MG63 (cell line): ENCODE measurements at regions not wholly inside any gene's neighbourhood (a gene's known extent, or its start where the extent isn't known, plus 50 kb on each side); places are given as distances from the start of the nearest gene placed in this dataset.
"Not testable (repeated sequence)": the region's sequence is repeated elsewhere in the genome, so short reads cannot be mapped to it uniquely, and the experiment has no call there.

Experiments
- DNase-seq: peaks from one replicate; pipeline ENCODE4 v3.0.0-alpha.2; 2020
- H3K27me3 ChIP-seq: fragments of 250-450 bp; sonication (Bioruptor Pico); 2 replicates; pipeline ENCODE4 v1.5.1; 2020; ENCODE audit warnings: mild to moderate bottlenecking, moderate library complexity
- H3K36me3 ChIP-seq: fragments of 250-450 bp; sonication (Bioruptor Pico); 2 replicates; pipeline ENCODE4 v1.5.1; 2020; ENCODE audit warnings: mild to moderate bottlenecking, moderate library complexity
- H3K4me3 ChIP-seq: fragments of 250-450 bp; sonication (Bioruptor Pico); 2 replicates; pipeline ENCODE4 v1.5.1; 2020; ENCODE audit warnings: mild to moderate bottlenecking, moderate library complexity
- H3K9me3 ChIP-seq: fragments of 250-450 bp; sonication (Bioruptor Pico); 2 replicates; pipeline ENCODE4 v1.5.1; 2020; ENCODE audit warnings: mild to moderate bottlenecking, moderate library complexity

DNA sequence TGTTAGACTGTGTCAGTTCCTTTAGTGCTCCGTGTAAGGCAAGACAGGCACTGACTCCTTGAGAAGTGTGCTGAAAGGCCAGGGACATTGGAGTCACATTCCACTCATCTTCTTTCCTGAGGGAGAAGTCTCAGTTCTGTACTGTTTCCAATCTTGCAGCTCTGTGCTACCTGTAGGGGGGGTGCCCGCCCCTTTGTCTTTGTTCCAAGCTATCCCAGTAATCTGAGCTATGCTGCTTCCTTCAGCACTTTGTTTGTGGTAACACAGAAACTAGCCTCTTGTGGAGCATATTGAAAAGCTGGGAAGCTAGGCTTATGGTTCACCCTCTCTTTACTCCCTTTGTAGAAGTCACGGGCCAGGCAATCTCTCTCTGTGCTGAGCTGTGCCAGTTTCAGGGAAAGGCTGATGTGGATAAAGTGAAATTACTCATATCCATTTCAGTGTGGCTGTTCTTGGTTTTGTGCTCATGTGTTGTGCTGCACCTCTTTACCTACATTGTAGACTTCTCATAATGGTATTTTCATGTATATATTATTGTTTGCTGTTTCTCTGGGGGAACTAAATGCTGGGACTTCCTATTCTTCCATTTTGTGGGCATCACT is 420.2 kb downstream of the SRGAP2C start:
- not testable (repeated sequence) for H3K9me3 ChIP-seq, H3K27me3 ChIP-seq, H3K4me3 ChIP-seq, DNase-seq, H3K36me3 ChIP-seq

DNA sequence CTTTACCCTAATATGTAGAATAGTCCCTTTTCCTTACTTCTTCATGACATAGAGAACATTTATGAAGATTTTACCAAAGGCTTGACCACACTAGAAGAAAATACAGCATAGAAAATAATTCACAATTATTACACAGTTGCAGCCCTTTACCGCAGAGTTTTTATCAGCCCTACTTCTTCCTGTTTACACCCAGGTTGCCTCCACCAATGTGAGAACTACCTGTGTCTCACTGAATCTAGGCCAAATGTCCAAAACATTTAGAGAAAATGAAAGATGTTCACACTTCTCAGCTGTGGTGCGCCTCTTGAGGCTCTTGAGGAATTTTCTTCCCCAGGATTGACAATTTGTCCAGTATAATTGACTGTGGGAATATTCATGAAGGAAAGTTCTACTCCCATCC is 422.7 kb downstream of the SRGAP2C start:
- not testable (repeated sequence) for H3K4me3 ChIP-seq, DNase-seq, H3K27me3 ChIP-seq, H3K9me3 ChIP-seq, H3K36me3 ChIP-seq
